NOMO-1 (cell line): ENCODE measurements at regions not wholly inside any gene's neighbourhood (a gene's known extent, or its start where the extent isn't known, plus 50 kb on each side); places are given as distances from the start of the nearest gene placed in this dataset.

ENCODE experiments used
- DNase-seq, 2 experiments: peaks; one replicate each; lab custom pipeline; 2025; ENCODE audit not compliant: unreplicated experiment in 2 of 2; lab: John Stamatoyannopoulos, UW

GRCh38 chr6:25010902-25011625 is 75.3 kb upstream of the RIPOR2 start:
- no peak for DNase-seq

GRCh38 chr6:25012657-25013056 is 76.9 kb upstream of the RIPOR2 start:
- peak; percentile 17 to 59 for DNase-seq

DNA sequence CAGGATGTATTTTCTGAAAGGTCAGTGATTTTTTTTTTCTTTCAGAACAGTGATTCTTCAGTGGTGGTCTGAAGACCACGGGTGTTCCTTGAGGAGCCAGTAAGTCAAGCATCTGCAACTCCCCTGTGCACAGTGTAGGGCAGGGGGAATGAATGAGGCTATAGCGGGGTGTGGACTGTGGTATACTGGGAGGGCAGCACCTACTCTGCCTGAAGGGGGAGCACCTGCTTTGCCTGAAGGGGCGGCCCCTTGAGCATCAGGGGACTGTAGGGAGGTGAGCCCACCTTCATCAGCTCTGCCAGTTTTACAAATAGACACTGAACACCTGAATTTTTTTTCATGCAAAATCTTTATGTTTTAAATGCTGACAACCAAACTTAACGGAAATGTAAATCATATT is 77.5 kb upstream of the RIPOR2 start:
- DNase-seq = no peak

GRCh38 chr6:25014369-25014768 is 78.6 kb upstream of the RIPOR2 start:
- DNase-seq = no peak

GRCh38 chr6:25014791-25015560 is 79.2 kb upstream of the RIPOR2 start:
- DNase-seq = no peak

DNA sequence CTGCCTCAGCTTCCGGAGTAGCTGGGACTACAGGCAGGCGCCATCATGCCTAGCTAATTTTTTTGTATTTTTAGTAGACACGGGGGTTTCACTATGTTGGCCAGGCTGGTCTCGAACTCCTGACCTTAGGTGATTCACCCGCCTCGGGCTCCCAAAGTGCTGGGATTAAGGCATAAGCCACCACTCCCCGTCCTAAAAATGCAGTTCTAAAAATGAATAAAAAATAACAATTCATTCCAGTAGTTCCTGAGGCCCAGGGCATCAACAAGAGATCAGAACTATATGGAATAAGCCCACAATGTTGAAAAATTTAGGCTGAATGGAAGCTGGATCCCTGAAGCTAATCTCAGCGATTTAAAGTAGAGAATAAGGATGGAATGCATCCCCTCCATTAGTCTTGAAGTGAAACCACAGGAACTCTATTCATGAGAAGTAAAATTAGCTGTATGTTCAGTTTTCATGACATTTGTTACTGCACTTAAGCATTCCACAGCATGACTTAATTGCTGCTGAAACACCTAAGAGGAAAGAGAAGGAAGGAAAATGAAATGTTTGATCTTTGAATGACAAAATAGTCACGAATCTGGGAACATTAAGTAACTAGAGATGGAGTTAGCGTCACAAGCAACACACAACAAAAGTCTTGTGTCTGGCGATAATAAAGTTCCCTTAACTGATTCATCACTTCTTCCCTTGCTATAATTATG is 80.4 kb upstream of the RIPOR2 start:
- peak in 1 of 2 experiments; percentile 27 for DNase-seq

DNA sequence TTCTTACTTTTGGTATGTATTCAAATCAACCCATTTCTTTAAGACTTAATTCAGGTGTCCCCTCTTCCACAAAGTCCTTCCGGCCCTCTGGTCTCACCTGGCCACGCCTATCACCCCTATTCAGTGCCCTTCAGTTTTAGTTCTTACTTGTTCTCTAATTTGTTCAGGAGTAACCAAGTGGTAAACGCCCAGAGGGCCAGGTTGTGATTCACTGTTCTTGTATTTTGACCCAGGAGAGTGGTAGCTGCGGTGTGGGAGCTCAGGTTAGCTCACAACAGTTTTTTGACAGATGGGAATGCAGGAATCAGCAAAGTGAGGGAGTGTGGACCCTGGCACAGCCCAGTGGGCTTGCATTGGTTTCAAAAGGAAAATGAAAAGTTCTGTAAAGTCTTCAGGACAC is 81.7 kb upstream of the RIPOR2 start:
- no peak for DNase-seq

- DNase-seq = peak; percentile 76 to 93
Measured at GRCh38 chr6:25017932-25018567, 82.3 kb upstream of the RIPOR2 start.

DNA sequence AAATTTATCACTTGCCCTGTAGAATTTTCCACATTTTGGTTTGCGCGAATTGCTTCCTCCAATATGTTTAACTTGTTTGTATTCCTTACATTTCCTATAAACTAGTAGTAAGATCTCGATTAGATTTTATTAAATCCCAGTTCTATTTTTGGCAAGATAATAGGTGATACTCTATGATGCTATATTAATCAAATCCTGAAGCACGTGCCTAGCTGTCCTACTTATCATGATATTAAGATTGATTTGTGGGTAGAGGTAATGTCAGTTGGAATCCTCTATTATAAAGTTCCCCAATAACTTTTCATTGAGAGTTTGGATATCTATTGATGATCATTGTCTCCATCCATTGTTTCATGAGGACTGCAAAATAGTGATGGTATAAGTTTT is 82.8 kb upstream of the RIPOR2 start:
- DNase-seq = no peak

DNA sequence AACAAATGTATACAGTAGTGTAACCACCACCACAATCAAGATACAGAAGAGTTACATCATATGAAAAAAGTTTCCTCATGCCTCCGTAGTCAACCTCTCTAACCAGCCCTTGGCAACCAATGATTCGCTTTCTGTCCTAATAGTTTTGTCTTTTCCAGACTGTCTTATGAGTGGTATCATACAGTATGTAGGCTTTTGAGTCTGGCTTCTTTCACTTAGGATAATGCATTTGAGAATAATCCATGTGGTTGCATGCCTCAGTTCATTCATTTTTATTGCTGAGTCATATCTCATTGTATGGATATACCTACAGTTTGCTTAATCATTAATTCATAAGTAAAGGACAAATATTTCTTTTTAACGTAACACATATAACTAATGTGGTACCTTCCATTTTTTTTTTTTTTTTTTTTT is 86.4 kb upstream of the RIPOR2 start:
- DNase-seq = peak; percentile 28 to 48

GRCh38 chr6:25023781-25024180 is 88.0 kb upstream of the RIPOR2 start:
- no peak for DNase-seq

DNA sequence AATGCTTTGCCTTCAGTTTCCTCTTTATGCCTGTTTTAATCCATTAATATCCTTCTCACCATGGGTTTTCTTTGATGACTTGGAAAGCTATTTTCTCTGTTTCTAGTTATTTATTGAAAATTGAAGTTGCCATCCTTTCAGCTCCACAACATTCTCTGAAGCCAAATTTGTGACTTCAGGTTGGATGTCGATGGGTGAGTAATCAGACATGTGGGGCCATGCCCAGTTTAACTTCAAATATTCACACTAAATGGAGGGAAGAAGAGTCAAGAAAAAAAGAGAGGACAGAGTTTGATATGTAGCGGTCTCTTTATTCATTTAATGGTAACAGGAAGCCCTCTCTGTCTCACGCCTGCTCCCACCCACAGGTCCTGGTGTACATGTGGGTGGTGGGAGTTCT is 89.1 kb upstream of the RIPOR2 start:
- no peak for DNase-seq

GRCh38 chr6:25025248-25025918 is 89.6 kb upstream of the RIPOR2 start:
- no peak for DNase-seq

- DNase-seq = no peak
Measured at GRCh38 chr6:25025919-25026301, 90.2 kb upstream of the RIPOR2 start.

DNA sequence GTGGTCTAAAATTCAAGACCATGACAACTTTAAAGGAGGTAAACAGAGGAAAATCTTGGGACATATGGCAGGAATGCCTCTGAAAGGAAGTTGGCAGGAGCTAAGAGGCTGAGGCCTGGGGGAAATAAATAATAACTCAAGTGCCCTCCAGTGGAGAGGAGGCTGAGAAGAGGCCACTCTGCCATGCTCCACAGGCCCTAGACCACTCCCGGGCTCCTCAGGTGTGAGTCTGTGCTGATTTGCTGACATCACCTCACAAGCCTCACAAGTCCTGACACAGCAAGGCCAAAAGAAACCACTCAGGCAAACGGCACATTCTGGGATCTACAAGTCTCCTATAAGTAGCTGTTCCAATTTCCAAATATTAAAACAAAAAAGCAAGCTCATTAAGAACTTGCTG is 91.0 kb upstream of the RIPOR2 start:
- no peak for DNase-seq

DNA sequence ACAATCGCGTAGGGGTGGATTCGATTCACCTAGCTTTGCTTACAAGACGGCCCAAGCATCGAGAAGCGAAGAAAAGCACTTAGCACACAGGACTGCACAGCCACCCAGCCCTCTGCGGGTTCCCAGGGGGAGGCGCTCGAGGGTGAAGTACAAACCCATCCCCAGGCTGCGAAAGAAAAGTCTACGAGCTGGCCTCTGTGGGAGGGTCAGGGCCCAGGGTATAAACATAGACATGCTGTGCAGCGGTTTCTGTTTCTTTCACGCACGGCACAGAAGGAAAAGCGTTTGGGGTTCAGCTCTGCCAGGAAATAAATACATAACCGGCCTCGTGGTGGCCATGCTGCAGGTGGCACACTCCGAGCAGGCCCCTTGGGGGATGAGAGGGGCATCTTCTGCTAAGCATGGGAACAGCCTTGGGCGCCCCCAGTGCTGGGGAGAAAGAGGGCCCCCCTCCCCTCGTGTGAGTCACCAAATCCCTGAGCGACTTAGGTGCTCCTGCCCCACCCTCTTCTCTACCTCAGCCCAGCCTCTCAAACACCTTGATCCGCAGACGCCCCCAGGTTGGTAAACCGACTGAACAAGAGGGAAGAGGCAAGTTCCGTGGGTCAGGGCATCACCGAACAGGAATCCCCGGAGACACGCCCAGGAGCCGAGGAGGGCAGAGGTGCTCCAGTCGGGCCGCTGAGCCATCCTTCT is 91.6 kb upstream of the RIPOR2 start:
- DNase-seq = peak in 1 of 2 experiments; percentile 24

DNA sequence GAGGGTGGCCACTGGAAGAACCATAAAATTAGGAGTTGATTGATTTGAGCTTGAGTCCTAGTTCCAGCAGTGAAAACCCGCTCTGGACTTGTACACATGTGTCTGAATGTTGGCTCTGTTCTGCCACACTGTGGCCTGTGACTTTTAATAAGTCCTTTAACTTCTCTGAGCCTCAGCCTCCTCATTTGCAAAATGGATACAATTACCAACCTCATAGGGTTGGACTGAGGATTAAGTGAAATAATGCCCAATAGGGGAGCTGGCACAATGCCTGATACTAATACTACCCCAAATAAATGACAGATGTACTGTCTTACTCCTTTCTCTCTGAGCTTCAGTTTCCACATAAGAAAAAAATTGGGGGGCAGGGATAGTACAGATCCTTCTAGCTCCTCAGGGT is 92.6 kb upstream of the RIPOR2 start:
- DNase-seq = no peak

- no peak for DNase-seq
Measured at GRCh38 chr6:25032934-25033333, 97.2 kb upstream of the RIPOR2 start.

DNA sequence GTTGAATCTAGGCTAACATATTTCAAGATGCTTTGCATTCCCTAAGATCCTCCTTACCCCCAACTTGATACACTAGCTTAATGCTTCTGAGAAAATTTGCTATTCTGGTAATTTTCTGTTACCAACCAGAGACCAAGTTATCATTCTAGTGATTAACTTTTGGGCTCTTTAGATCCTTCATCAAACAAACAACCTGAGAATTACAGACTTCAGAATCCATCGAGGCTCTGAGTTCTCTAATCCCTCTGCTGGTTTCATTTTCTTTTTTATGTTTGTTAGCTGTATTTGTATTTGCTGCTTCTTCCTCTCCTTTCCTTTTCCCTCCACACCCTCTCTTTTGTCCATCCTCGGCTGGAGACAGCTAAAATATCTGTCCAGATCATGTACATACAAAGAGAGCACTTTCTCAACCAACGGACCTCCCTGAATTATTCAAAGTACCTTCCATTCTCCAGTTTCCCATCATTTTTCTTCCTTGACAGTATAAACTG is 98.7 kb upstream of the RIPOR2 start:
- DNase-seq = peak in 1 of 2 experiments; percentile 18

GRCh38 chr6:25035174-25035511 is 99.4 kb upstream of the RIPOR2 start:
- peak; percentile 6 to 20 for DNase-seq
